HCT116 (cell line): ENCODE measurements at regions not wholly inside any gene's neighbourhood (a gene's known extent, or its start where the extent isn't known, plus 50 kb on each side); places are given as distances from the start of the nearest gene placed in this dataset.

ENCODE experiments used
- ATAC-seq: fragments of 200-7000 bp; cut with Tn5 transposase; 2 replicates; pipeline ENCODE4 v1.9.1; 2020; ENCODE audit warnings: mild to moderate bottlenecking, moderate library complexity
- BruUV-seq: library from RNA; stranded (reverse); fragments of 400-500 nt; replicated peaks from 2 replicates; lab custom pipeline; 2021; lab: Mats Ljungman, UMichigan
- CTCF ChIA-PET: fragments of 300-600 bp; sonication (Branson Sonifier 250); formaldehyde crosslinking; loops from one replicate; lab custom pipeline; 2021; ENCODE audit warnings: antibody characterized with exemption; lab: Charles Lee
- POLR2A ChIA-PET: fragments of 300-600, 350-600 bp; sonication (Branson Sonifier 250); formaldehyde crosslinking; loops from one replicate; lab custom pipeline; 2021; ENCODE audit warnings: antibody characterized with exemption; lab: Charles Lee
- RAD21 ChIA-PET, 2 experiments: fragments of 300-600 bp; sonication (Branson Sonifier 250); formaldehyde crosslinking; loops; one replicate each; lab custom pipeline; 2023; ENCODE audit warnings: low total read pairs in 2 of 2; ENCODE audit not compliant: uncharacterized antibody in 2 of 2, unreplicated experiment in 2 of 2, low non-redundant PET in 1 of 2; lab: Charles Lee
- DNase-seq: peaks from one replicate; pipeline ENCODE4 v3.0.0-alpha.2; 2010; ENCODE audit warnings: low read depth, low spot score
- H2AFZ ChIP-seq: fragments of 200-600 bp; shearing (Covaris generic), sonication (generic); 2 replicates; pipeline ENCODE4 v1.6.1; 2017; ENCODE audit warnings: low read depth, mixed run types, mixed read lengths, antibody characterized with exemption, low read length; ENCODE audit not compliant: poor library complexity, severe bottlenecking
- H3K27ac ChIP-seq: 2 replicates; pipeline ENCODE4 v1.5.1; 2012; ENCODE audit warnings: low read depth, low read length
- H3K27me3 ChIP-seq: fragments of 200-600 bp; sonication (generic); 2 replicates; pipeline ENCODE4 v1.6.1; 2016; ENCODE audit warnings: mixed run types, low read length, mixed read lengths; ENCODE audit not compliant: insufficient read depth
- H3K36me3 ChIP-seq, 2 experiments: fragments of 200-500 bp in 1 of 2; fragments of 200-600 bp in 1 of 2; sonication (Bioruptor generic) in 1 of 2; sonication (generic) in 1 of 2; 2 replicates each; pipeline versions ENCODE4 v1.5.1 to v1.6.1; 2014 to 2016; ENCODE audit warnings: low read length in 2 of 2, inconsistent platforms in 1 of 2, mixed read lengths in 1 of 2, mixed run types in 1 of 2; ENCODE audit not compliant: insufficient read depth in 2 of 2, control insufficient read depth in 1 of 2
- H3K4me1 ChIP-seq, 2 experiments: fragments of 200-600 bp in 1 of 2; sonication (generic) in 1 of 2; 2 replicates each; pipeline versions ENCODE4 v1.5.1 to v1.6.1; 2012 to 2017; ENCODE audit warnings: low read length in 2 of 2, inconsistent platforms in 1 of 2, mild to moderate bottlenecking in 1 of 2, mixed read lengths in 1 of 2, mixed run types in 1 of 2, moderate library complexity in 1 of 2; ENCODE audit not compliant: insufficient read depth in 2 of 2, control insufficient read depth in 1 of 2
- H3K4me2 ChIP-seq: fragments of 200-600 bp; sonication (generic); 2 replicates; pipeline ENCODE4 v1.6.1; 2017; ENCODE audit warnings: mixed run types, low read length, mixed read lengths
- H3K4me3 ChIP-seq, 2 experiments: fragments of 200-600 bp in 1 of 2; sonication (generic) in 1 of 2; replicated peaks in 1 of 2; 2 replicates each; pipeline ENCODE4 v1.5.1; 2011 to 2016; ENCODE audit warnings: low read length in 2 of 2, control low read depth in 1 of 2, low read depth in 1 of 2, mild to moderate bottlenecking in 1 of 2, mixed read lengths in 1 of 2, mixed run types in 1 of 2
- H3K79me2 ChIP-seq: fragments of 200-600 bp; sonication (generic); 2 replicates; pipeline ENCODE4 v1.6.1; 2017; ENCODE audit warnings: mild to moderate bottlenecking, mixed run types, low read length, moderate library complexity, mixed read lengths; ENCODE audit not compliant: insufficient read depth
- H3K9ac ChIP-seq: fragments of 200-600 bp; sonication (generic); 2 replicates; pipeline ENCODE4 v1.6.1; 2016; ENCODE audit warnings: low read length, mixed read lengths
- H3K9me2 ChIP-seq: fragments of 200-600 bp; sonication (generic), shearing (Covaris generic); 2 replicates; pipeline ENCODE4 v1.6.1; 2017; ENCODE audit warnings: mixed run types, mild to moderate bottlenecking, moderate library complexity; ENCODE audit not compliant: insufficient read depth
- H3K9me3 ChIP-seq, 2 experiments: fragments of 200-500 bp in 1 of 2; fragments of 200-600 bp in 1 of 2; sonication (Bioruptor generic) in 1 of 2; sonication (generic) in 1 of 2; 2 replicates each; pipeline ENCODE4 v1.6.1; 2014 to 2017; ENCODE audit warnings: low read length in 2 of 2, mixed read lengths in 2 of 2, inconsistent platforms in 1 of 2, low read depth in 1 of 2, mild to moderate bottlenecking in 1 of 2, mixed run types in 1 of 2, moderate library complexity in 1 of 2; ENCODE audit not compliant: control insufficient read depth in 1 of 2, insufficient read depth in 1 of 2
- H4K20me1 ChIP-seq: fragments of 200-600 bp; sonication (generic), shearing (Covaris generic); 2 replicates; pipeline ENCODE4 v1.6.1; 2017; ENCODE audit warnings: mixed run types, mild to moderate bottlenecking, moderate library complexity; ENCODE audit not compliant: insufficient read depth
- CBX3 ChIP-seq: IDR thresholded peaks from 2 replicates; pipeline ENCODE4 v1.6.1; 2012; ENCODE audit warnings: low read depth
- CTCF ChIP-seq, 3 experiments: fragments of 200-600 bp in 1 of 3; sonication (generic) in 1 of 3; IDR thresholded peaks in 2 of 3; conservative IDR thresholded peaks in 1 of 3; 2 replicates each; pipeline ENCODE4 v1.5.1; 2012 to 2017; ENCODE audit warnings: low read depth in 2 of 3, low read length in 2 of 3, antibody characterized with exemption in 1 of 3, borderline replicate concordance in 1 of 3, control low read depth in 1 of 3, mild to moderate bottlenecking in 1 of 3, mixed read lengths in 1 of 3, mixed run types in 1 of 3, moderate library complexity in 1 of 3; ENCODE audit not compliant: insufficient read depth in 1 of 3
- ELF1 ChIP-seq: IDR thresholded peaks from 2 replicates; pipeline ENCODE4 v1.6.1; 2012; ENCODE audit warnings: low read depth, borderline replicate concordance
- EZH2phosphoT487 ChIP-seq: fragments of 200-600 bp; IDR thresholded peaks from 2 replicates; pipeline ENCODE4 v1.6.1; 2018; ENCODE audit warnings: antibody characterized with exemption, borderline replicate concordance
- FOSL1 ChIP-seq: IDR thresholded peaks from 2 replicates; pipeline ENCODE4 v1.6.1; 2012; ENCODE audit warnings: low read depth
- MAX ChIP-seq: IDR thresholded peaks from 2 replicates; pipeline ENCODE4 v1.6.1; 2012
- POLR2AphosphoS5 ChIP-seq: IDR thresholded peaks from 2 replicates; pipeline ENCODE4 v1.6.1; 2011; ENCODE audit warnings: mild to moderate bottlenecking, low read depth, low read length, moderate library complexity
- RAD21 ChIP-seq: IDR thresholded peaks from 2 replicates; pipeline ENCODE4 v1.6.1; 2012; ENCODE audit warnings: low read depth, mild to moderate bottlenecking
- REST ChIP-seq: IDR thresholded peaks from 2 replicates; pipeline ENCODE4 v1.6.1; 2012; ENCODE audit warnings: low read depth
- SRF ChIP-seq: IDR thresholded peaks from 2 replicates; pipeline ENCODE4 v1.6.1; 2012; ENCODE audit warnings: low read depth
- ZBTB33 ChIP-seq: IDR thresholded peaks from 2 replicates; pipeline ENCODE4 v1.6.1; 2011; ENCODE audit warnings: mild to moderate bottlenecking, low read length, moderate library complexity; ENCODE audit not compliant: insufficient replicate concordance; ENCODE audit errors: extremely low read depth
- intact Hi-C: fragments of 100-400 bp; cut with micrococcal nuclease; formaldehyde crosslinking; loops from 2 replicates; pipeline ENCODE4 v1.10.0; 2022

GRCh38 chr3:89644716-89645115 is 537.3 kb downstream of the EPHA3 start:
- intact Hi-C loops = no loop called here
- H2AFZ ChIP-seq = no peak overlapping the region
- H3K27ac ChIP-seq = no peak overlapping the region
- ATAC-seq = no peak
- H3K9me3 ChIP-seq = peaks cover 7 to 25% of the 10 kb centered on the region in 2 experiments; a peak in 3 of 4 replicates
- no peaks in the 10 kb centered on the region for H3K9me2 ChIP-seq
- H3K36me3 ChIP-seq = no peaks in the 10 kb centered on the region
- H3K27me3 ChIP-seq = no peaks in the 10 kb centered on the region
- H3K79me2 ChIP-seq = no peaks in the 10 kb centered on the region
- ChIA-PET RAD21 (no interaction called here), POLR2A (no interaction called here), CTCF (no interaction called here)
- H3K4me3 ChIP-seq = no peak overlapping the region
- H3K9ac ChIP-seq = no peak overlapping the region
- TF ChIP-seq POLR2AphosphoS5 (no peak), CBX3 (no peak), FOSL1 (no peak)
- no peak overlapping the region for H3K4me2 ChIP-seq
- H3K4me1 ChIP-seq = no peaks in the 10 kb centered on the region
- DNase-seq = no peak
- H4K20me1 ChIP-seq = no peaks in the 10 kb centered on the region
- no TSS peak for BruUV-seq

- Histone ChIP-seq H3K36me3 (no peaks in the 10 kb centered on the region), H3K4me2 (no peak overlapping the region), H3K9ac (no peak overlapping the region), H2AFZ (no peak overlapping the region), H3K4me3 (no peak overlapping the region), H3K79me2 (no peaks in the 10 kb centered on the region), H3K9me3 (peaks cover 8 to 13% of the 10 kb centered on the region in 2 experiments; a peak in 3 of 4 replicates), H3K4me1 (no peaks in the 10 kb centered on the region), H3K9me2 (no peaks in the 10 kb centered on the region), H3K27ac (no peak overlapping the region), H4K20me1 (no peaks in the 10 kb centered on the region), H3K27me3 (no peaks in the 10 kb centered on the region)
- DNase-seq = no peak
- ChIA-PET RAD21 (no interaction called here), POLR2A (no interaction called here), CTCF (no interaction called here)
- no peak for ATAC-seq
- BruUV-seq = no TSS peak
- intact Hi-C loops = no loop called here
- TF ChIP-seq ELF1 (no peak), CTCF (IDR thresholded peaks at IDR 0.05 in 2 of 3, conservative IDR thresholded peaks at IDR 0.05 in 1 of 3; ENCODE audit: borderline replicate concordance in 1 of 3, insufficient read depth in 1 of 3, low read depth in 2 of 3, low read length in 2 of 3) (no peak), SRF (no peak), ZBTB33 (no peak), RAD21 (no peak), EZH2phosphoT487 (no peak), REST (no peak), MAX (no peak), FOSL1 (no peak)
These were observed 542.0 kb downstream of the EPHA3 start for GRCh38 chr3:89649431-89649830.
